ENCODE measurements at regions not wholly inside any gene's neighbourhood (a gene's known extent, or its start where the extent isn't known, plus 50 kb on each side); places are given as distances from the start of the nearest gene placed in this dataset.

DNA sequence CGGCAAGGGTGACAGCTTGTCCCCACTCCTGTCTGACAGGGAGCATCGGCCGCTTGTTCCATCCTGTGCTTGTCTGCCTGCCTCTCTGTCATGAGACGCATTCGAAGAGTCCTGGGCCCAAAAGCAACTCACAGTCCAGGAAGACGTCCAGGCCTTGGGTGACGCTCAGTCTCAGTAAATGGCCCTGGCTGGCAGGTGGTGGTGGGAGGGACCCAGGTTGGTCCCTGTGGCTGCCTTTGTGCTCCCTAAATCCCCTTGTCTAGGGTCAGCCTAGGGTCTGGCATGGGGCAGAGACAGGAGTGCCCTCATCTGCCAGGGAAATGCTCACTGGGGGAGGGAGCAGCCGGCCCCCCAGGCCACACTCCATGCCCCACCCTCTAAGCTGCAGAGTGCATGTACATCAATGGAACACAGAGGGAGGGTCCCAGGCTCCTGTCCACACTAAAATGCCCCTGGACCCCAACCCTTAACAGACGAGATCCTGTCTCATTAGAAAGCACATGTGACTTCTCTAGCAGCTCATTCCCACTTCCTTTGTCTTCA is 295.2 kb upstream of the ZNF32 start:
- Histone ChIP-seq H4K20me1 (ENCODE audit: insufficient read depth, low read length) (no peaks in the 10 kb centered on the region), H3K9me3 (replicated peaks in 1 of 2; ENCODE audit: control insufficient read depth in 1 of 2, insufficient read depth in 1 of 2, low read length in 2 of 2) (no peaks in the 10 kb centered on the region), H3K4me3 (replicated peaks in 1 of 3; ENCODE audit: low read depth in 2 of 3, low read length in 3 of 3) (no peak overlapping the region), H3K9ac (ENCODE audit: insufficient read depth, low read length, poor library complexity, severe bottlenecking) (no peak overlapping the region), H3K27me3 (ENCODE audit: control insufficient read depth in 2 of 2, insufficient read depth in 2 of 2, low read length in 2 of 2) (peaks cover 0 to 9% of the 10 kb centered on the region in 2 donors), H3K27ac (ENCODE audit: low read depth in 1 of 2, low read length in 2 of 2) (no peak overlapping the region), H3K36me3 (replicated peaks in 1 of 2; ENCODE audit: control insufficient read depth in 1 of 2, insufficient read depth in 2 of 2, low read length in 2 of 2) (no peaks in the 10 kb centered on the region), H3K4me1 (ENCODE audit: control insufficient read depth in 1 of 2, insufficient read depth in 2 of 2, low read length in 2 of 2) (no peaks in the 10 kb centered on the region), H2AFZ (ENCODE audit: insufficient read depth, low read depth, low read length, poor library complexity, severe bottlenecking) (no peak overlapping the region), H3K4me2 (replicated peaks; ENCODE audit: extremely low read depth, low read length, poor library complexity, severe bottlenecking) (no peak overlapping the region), H3K79me2 (ENCODE audit: insufficient read depth, low read length) (no peaks in the 10 kb centered on the region)
- Mint-ChIP-seq H3K4me3 (no peak overlapping the region), H3K27ac (peak overlapping the region in 1 of 7 donors; percentile 16), H3K4me1 (no peaks in the 10 kb centered on the region), H3K9me3 (peaks cover 0 to 3% (median 0%) of the 10 kb centered on the region in 7 donors), H3K27me3 (ENCODE audit: low read depth in 3 of 3) (peaks cover 10 to 32% (median 22%) of the 10 kb centered on the region in 3 donors), H3K36me3 (no peaks in the 10 kb centered on the region)
- WGBS (ENCODE audit: insufficient coverage): 31% methylated on average over 9 of the region's 9 CpGs
- intact Hi-C loops (cut with micrococcal nuclease): no loop called here
- no peak for DNase-seq
- TF ChIP-seq CTCF (IDR thresholded peaks at IDR 0.05): no peak

DNA sequence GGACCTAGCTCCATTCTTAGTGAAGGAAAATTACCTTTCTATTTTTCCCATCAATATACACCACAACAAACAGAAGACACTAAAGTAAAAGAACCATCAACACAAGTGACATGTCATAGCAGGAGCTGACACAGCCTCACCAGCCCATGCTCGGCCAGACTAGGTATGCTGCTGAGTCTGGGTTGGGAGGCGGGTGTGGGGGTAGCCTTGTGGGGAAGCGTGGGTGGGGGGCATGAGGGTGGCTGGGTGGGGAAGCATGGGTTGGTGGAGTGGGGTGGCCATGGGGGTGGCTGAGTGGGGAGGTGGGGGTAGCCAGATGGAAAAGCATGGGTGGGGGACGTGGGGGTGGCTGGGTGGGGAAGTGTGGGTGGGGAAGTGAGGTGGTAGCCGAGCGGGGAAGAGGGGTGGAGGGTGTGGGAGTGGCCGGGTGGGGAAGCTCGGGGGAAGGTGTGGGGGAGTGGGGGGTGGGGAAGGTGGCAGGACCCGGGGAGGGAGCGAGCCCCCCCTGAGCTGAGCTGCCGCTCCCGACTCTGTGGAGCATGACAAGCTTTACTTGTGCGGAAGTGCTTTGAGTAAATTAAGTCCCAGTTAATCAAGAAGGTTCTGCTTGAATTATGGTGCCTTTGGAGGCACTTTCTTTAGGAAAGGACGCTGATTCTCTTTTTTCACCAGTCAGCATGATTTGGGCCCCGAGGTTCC is 294.6 kb upstream of the ZNF32 start:
- no peak overlapping the region for H3K27ac ChIP-seq (ENCODE audit: low read depth in 1 of 2, low read length in 2 of 2)
- H3K9me3 ChIP-seq (replicated peaks in 1 of 2; ENCODE audit: control insufficient read depth in 1 of 2, insufficient read depth in 1 of 2, low read length in 2 of 2): no peaks in the 10 kb centered on the region
- H3K27me3 ChIP-seq (ENCODE audit: control insufficient read depth in 2 of 2, insufficient read depth in 2 of 2, low read length in 2 of 2): peaks cover 0 to 4% of the 10 kb centered on the region in 2 donors
- H4K20me1 ChIP-seq (ENCODE audit: insufficient read depth, low read length): no peaks in the 10 kb centered on the region
- no peak overlapping the region for H3K9ac ChIP-seq (ENCODE audit: insufficient read depth, low read length, poor library complexity, severe bottlenecking)
- Mint-ChIP-seq H3K36me3 (no peaks in the 10 kb centered on the region), H3K9me3 (peaks cover 0 to 1% (median 0%) of the 10 kb centered on the region in 7 donors), H3K27me3 (ENCODE audit: low read depth in 3 of 3) (peaks cover 10 to 30% (median 22%) of the 10 kb centered on the region in 3 donors), H3K4me3 (peak overlapping the region in 1 of 2 donors; percentile 54), H3K27ac (no peak overlapping the region), H3K4me1 (no peaks in the 10 kb centered on the region)
- no peak for TF ChIP-seq CTCF (IDR thresholded peaks at IDR 0.05)
- H2AFZ ChIP-seq (ENCODE audit: insufficient read depth, low read depth, low read length, poor library complexity, severe bottlenecking): no peak overlapping the region
- H3K4me1 ChIP-seq (ENCODE audit: control insufficient read depth in 1 of 2, insufficient read depth in 2 of 2, low read length in 2 of 2): no peaks in the 10 kb centered on the region
- WGBS (ENCODE audit: insufficient coverage): 7% methylated on average over 11 of the region's 15 CpGs
- no peak overlapping the region for H3K4me2 ChIP-seq (replicated peaks; ENCODE audit: extremely low read depth, low read length, poor library complexity, severe bottlenecking)
- intact Hi-C loops (cut with micrococcal nuclease): no loop called here
- DNase-seq: no peak
- no peaks in the 10 kb centered on the region for H3K36me3 ChIP-seq (replicated peaks in 1 of 2; ENCODE audit: control insufficient read depth in 1 of 2, insufficient read depth in 2 of 2, low read length in 2 of 2)
- H3K79me2 ChIP-seq (ENCODE audit: insufficient read depth, low read length): no peaks in the 10 kb centered on the region
- no peak overlapping the region for H3K4me3 ChIP-seq (replicated peaks in 1 of 3; ENCODE audit: low read depth in 2 of 3, low read length in 3 of 3)
